Adrenal gland (tissue), 5 donors: ENCODE measurements at regions not wholly inside any gene's neighbourhood (a gene's known extent, or its start where the extent isn't known, plus 50 kb on each side); places are given as distances from the start of the nearest gene placed in this dataset.
"Not testable (repeated sequence)": the region's sequence is repeated elsewhere in the genome, so short reads cannot be mapped to it uniquely, and the experiment has no call there.

Source experiments
- CTCF ChIP-seq, 6 experiments: fragments of 450-650 bp in 4 of 6; fragments of 200-600 bp in 2 of 6; sonication (generic) in 1 of 6; IDR thresholded peaks; 1 replicate in 5 of 6; 2 replicates in 1 of 6; pipeline versions ENCODE4 v1.5.1 to v1.8.0; 2016 to 2021; ENCODE audit warnings: antibody characterized with exemption in 6 of 6, mild to moderate bottlenecking in 2 of 6, moderate library complexity in 1 of 6
- POLR2A ChIP-seq, 2 donors: fragments of 450-650 bp; IDR thresholded peaks; one replicate each; pipeline ENCODE4 v1.6.1; 2017; ENCODE audit warnings: antibody characterized with exemption in 2 of 2, mild to moderate bottlenecking in 2 of 2, moderate library complexity in 1 of 2
- donor health status: DM: no; HTN: no; CAD: no.

- TF ChIP-seq POLR2A, CTCF (IDR thresholded peaks at IDR 0.05): not testable (repeated sequence)
These were observed 283.4 kb downstream of the TSN start for GRCh38 chr2:122038816-122039215.
